ENCODE measurements at regions not wholly inside any gene's neighbourhood (a gene's known extent, or its start where the extent isn't known, plus 50 kb on each side); places are given as distances from the start of the nearest gene placed in this dataset.

- no peak for TF ChIP-seq SIN3A (IDR thresholded peaks at IDR 0.05; ENCODE audit: borderline replicate concordance, insufficient read depth, low read length)
- TF ChIP-seq REST (IDR thresholded peaks at IDR 0.05; ENCODE audit: insufficient read depth in 1 of 2, low read depth in 2 of 2, low read length in 2 of 2): no peak
- TF ChIP-seq FOXP2 (optimal IDR thresholded peaks at IDR 0.05; ENCODE audit: borderline replicate concordance, extremely low read depth, extremely low read length, insufficient read depth): no peak
- no peak for TF ChIP-seq TAF1 (IDR thresholded peaks at IDR 0.05; ENCODE audit: borderline replicate concordance, insufficient read depth, low read length)
- TF ChIP-seq POLR2AphosphoS5 (IDR thresholded peaks at IDR 0.05; ENCODE audit: low read depth, low read length): no peak
Measured at GRCh38 chr7:81040496-81040895, 121.6 kb upstream of the SEMA3C start.

- no peak for TF ChIP-seq SIN3A (IDR thresholded peaks at IDR 0.05; ENCODE audit: borderline replicate concordance, insufficient read depth, low read length)
- no peak for TF ChIP-seq TAF1 (IDR thresholded peaks at IDR 0.05; ENCODE audit: borderline replicate concordance, insufficient read depth, low read length)
- TF ChIP-seq REST (IDR thresholded peaks at IDR 0.05; ENCODE audit: insufficient read depth in 1 of 2, low read depth in 2 of 2, low read length in 2 of 2): no peak
- TF ChIP-seq POLR2AphosphoS5 (IDR thresholded peaks at IDR 0.05; ENCODE audit: low read depth, low read length): no peak
- TF ChIP-seq FOXP2 (optimal IDR thresholded peaks at IDR 0.05; ENCODE audit: borderline replicate concordance, extremely low read depth, extremely low read length, insufficient read depth): no peak
Measured at GRCh38 chr7:81036871-81037270, 118.0 kb upstream of the SEMA3C start.

GRCh38 chr7:81036057-81036456 lies 117.2 kb upstream of the SEMA3C start:
- TF ChIP-seq TAF1 (IDR thresholded peaks at IDR 0.05; ENCODE audit: borderline replicate concordance, insufficient read depth, low read length) (no peak), FOXP2 (optimal IDR thresholded peaks at IDR 0.05; ENCODE audit: borderline replicate concordance, extremely low read depth, extremely low read length, insufficient read depth) (no peak)

GRCh38 chr7:81031996-81032395 lies 113.1 kb upstream of the SEMA3C start:
- TF ChIP-seq REST (IDR thresholded peaks at IDR 0.05; ENCODE audit: insufficient read depth in 1 of 2, low read depth in 2 of 2, low read length in 2 of 2) (no peak), FOXP2 (optimal IDR thresholded peaks at IDR 0.05; ENCODE audit: borderline replicate concordance, extremely low read depth, extremely low read length, insufficient read depth) (no peak), SIN3A (IDR thresholded peaks at IDR 0.05; ENCODE audit: borderline replicate concordance, insufficient read depth, low read length) (no peak), TAF1 (IDR thresholded peaks at IDR 0.05; ENCODE audit: borderline replicate concordance, insufficient read depth, low read length) (no peak), POLR2AphosphoS5 (IDR thresholded peaks at IDR 0.05; ENCODE audit: low read depth, low read length) (no peak)

GRCh38 chr7:81031243-81031642 lies 112.4 kb upstream of the SEMA3C start:
- no peak for TF ChIP-seq POLR2AphosphoS5 (IDR thresholded peaks at IDR 0.05; ENCODE audit: low read depth, low read length)
- no peak for TF ChIP-seq TAF1 (IDR thresholded peaks at IDR 0.05; ENCODE audit: borderline replicate concordance, insufficient read depth, low read length)
- TF ChIP-seq REST (IDR thresholded peaks at IDR 0.05; ENCODE audit: insufficient read depth in 1 of 2, low read depth in 2 of 2, low read length in 2 of 2): no peak
- no peak for TF ChIP-seq SIN3A (IDR thresholded peaks at IDR 0.05; ENCODE audit: borderline replicate concordance, insufficient read depth, low read length)
- no peak for TF ChIP-seq FOXP2 (optimal IDR thresholded peaks at IDR 0.05; ENCODE audit: borderline replicate concordance, extremely low read depth, extremely low read length, insufficient read depth)

All from PFSK-1 (cell line).